Adipose tissue (tissue), 3 donors: ENCODE measurements at regions not wholly inside any gene's neighbourhood (a gene's known extent, or its start where the extent isn't known, plus 50 kb on each side); places are given as distances from the start of the nearest gene placed in this dataset.

Experiments
- H3K27ac ChIP-seq: one replicate; pipeline ENCODE4 v1.5.1; 2013; ENCODE audit warnings: low read depth, low read length
- WGBS, 3 donors: extraction: QIAGEN DNeasy Blood & Tissue Kit; methylation state at CpG; one replicate each; pipeline ENCODE4 v1.1.7; 2013; 5-methylcytosine and 5-hydroxymethylcytosine counted together
- donor health status: healthy with polysubstance abuse.
- donor health status: Bipolar disorder and iron deficiency.
- donor health status: healthy.

- 75 to 97% (median 87%) methylated on average over 2 of the region's 2 CpGs for WGBS, 3 donors
- H3K27ac ChIP-seq, result no peak overlapping the region
Observed at GRCh38 chr12:92369636-92370035, 224.0 kb upstream of the BTG1 start.

- WGBS, 3 donors, result 86 to 91% (median 86%) methylated on average over 3 of the region's 3 CpGs
- H3K27ac ChIP-seq, result no peak overlapping the region
Observed at GRCh38 chr12:92369056-92369455, 223.4 kb upstream of the BTG1 start.

DNA sequence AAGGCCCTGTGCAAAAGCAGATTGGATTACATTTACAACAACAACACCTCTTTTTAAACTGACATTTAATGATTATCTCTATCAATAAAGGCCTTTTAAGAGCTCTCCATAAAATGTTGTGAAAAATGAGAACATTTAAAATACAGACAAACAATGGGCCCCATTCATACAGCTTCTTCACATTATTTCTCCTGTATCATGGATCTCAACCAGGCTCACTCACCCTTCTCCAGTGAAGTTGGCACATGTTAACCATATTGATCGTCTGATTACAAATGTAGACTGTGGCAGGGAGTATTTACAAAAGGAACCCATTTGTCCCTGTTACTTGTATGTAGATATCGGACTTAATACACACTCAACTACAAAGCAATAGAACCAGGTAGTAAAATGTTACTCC is 220.2 kb upstream of the BTG1 start:
- 26 to 99% (median 87%) methylated on average over 2 of the region's 2 CpGs for WGBS, 3 donors
- H3K27ac ChIP-seq, result no peak overlapping the region

GRCh38 chr12:92365333-92365732 is 219.7 kb upstream of the BTG1 start:
- WGBS, 3 donors, result 95 to 99% (median 96%) methylated on average over 1 of the region's 1 CpG
- H3K27ac ChIP-seq, result no peak overlapping the region

- WGBS, 3 donors, result 26 to 68% (median 32%) methylated on average over 11 of the region's 11 CpGs
- H3K27ac ChIP-seq, result no peak overlapping the region
Observed at GRCh38 chr12:92363295-92364146, 217.9 kb upstream of the BTG1 start.

- H3K27ac ChIP-seq, result no peak overlapping the region
- 29 to 48% (median 30%) methylated on average over 3 of the region's 3 CpGs for WGBS, 3 donors
Observed at GRCh38 chr12:92362785-92363184, 217.1 kb upstream of the BTG1 start.

DNA sequence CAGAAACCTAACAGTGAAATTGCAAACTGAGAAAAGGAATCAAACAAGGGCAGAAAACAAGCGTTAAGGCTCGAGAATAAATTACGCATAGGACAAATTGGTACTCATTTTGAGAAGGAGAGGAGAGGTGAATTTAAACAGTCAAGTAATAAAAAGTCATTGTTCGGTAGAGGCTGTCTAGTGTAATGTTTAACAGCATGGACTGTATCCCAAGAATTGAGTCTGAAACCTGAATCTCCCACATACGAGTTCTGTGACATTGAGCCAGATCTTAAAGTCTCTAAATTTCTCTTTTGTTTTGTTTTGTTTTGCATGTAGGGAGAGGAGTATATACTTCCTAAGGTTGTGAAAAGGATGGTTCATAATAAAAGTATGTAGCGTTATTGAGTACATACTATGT is 216.5 kb upstream of the BTG1 start:
- 31 to 73% (median 65%) methylated on average over 6 of the region's 6 CpGs for WGBS, 3 donors
- H3K27ac ChIP-seq, result no peak overlapping the region

DNA sequence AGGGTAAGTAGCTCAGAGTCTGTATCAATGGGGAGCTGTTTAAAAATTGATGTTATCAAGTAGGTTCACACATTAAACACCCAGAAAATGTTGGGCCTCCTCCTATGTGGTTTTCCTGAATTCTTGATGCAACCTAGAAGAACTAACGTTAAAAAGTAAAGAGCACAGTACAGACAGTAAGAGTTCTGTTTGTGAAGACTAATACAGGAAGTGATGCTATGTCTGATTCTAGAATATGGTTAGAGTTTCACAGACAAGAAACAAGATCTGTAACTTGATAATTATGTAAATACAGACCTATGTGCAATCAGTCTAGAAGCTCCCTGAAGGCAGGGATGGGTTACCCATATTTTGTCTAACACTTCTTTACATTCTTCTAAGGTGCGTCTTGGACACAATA is 214.9 kb upstream of the BTG1 start:
- 72 to 96% (median 74%) methylated on average over 2 of the region's 2 CpGs for WGBS, 3 donors
- no peak overlapping the region for H3K27ac ChIP-seq

- no peak overlapping the region for H3K27ac ChIP-seq
- 90 to 93% (median 90%) methylated on average over 2 of the region's 2 CpGs for WGBS, 3 donors
Observed at GRCh38 chr12:92359581-92360209, 214.0 kb upstream of the BTG1 start.

DNA sequence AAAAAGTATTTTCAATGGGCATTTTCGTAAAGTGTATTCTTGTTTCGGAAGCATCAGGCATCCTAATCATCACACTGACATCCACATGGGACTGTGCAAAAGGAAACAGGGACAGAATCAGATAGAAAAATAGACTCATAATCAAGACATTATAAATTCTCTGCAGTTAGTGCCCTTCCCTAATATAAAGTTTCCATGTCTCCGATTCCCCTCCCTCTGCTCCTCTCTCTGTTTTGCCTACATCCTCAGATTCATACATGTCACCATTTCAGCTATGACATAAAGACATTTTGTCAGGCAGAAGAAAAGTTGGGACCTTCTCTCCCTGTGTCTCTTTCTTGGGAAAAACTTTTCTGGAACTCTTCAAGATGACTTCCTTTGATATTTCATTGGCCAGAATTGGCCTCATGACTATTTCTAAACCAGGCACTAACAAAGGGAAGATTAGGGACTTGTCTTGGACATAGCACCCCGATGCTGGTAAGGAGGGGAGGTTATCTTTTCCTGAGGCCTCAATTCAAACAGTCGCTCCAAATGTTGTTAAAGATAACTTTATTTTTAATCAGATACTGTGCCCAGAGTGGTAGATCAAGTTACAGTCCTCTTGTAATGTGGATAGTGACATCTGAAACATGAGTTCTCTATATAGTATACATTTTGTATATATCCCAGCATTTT is 212.1 kb upstream of the BTG1 start:
- no peak overlapping the region for H3K27ac ChIP-seq
- WGBS, 3 donors, result 85 to 94% (median 90%) methylated on average over 5 of the region's 5 CpGs

- 52 to 80% (median 63%) methylated on average over 2 of the region's 2 CpGs for WGBS, 3 donors
- H3K27ac ChIP-seq, result no peak overlapping the region
Observed at GRCh38 chr12:92356425-92356824, 210.8 kb upstream of the BTG1 start.

- 24 to 83% (median 79%) methylated on average over 1 of the region's 1 CpG for WGBS, 3 donors
- no peak overlapping the region for H3K27ac ChIP-seq
Observed at GRCh38 chr12:92349635-92350034, 204.0 kb upstream of the BTG1 start.

DNA sequence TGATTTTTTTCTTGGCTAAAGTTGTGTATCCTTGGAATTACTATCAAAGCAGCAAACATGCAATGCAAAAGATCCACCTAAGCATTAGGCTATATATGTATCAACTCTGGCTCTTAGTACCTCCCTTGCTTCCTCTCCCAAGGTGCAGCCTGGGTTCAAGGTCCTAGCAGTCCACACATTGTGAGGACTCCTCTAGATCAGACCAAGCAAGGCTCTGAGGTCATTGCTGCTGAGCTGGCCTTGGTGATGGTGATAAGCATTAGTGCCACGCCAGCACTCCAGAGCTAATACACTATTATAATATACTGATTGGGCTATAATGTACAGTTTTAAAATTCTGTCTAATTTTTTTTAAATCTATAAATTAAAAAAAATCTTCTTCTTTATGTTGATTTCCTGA is 196.9 kb upstream of the BTG1 start:
- 46 to 97% (median 97%) methylated on average over 1 of the region's 1 CpG for WGBS, 3 donors

DNA sequence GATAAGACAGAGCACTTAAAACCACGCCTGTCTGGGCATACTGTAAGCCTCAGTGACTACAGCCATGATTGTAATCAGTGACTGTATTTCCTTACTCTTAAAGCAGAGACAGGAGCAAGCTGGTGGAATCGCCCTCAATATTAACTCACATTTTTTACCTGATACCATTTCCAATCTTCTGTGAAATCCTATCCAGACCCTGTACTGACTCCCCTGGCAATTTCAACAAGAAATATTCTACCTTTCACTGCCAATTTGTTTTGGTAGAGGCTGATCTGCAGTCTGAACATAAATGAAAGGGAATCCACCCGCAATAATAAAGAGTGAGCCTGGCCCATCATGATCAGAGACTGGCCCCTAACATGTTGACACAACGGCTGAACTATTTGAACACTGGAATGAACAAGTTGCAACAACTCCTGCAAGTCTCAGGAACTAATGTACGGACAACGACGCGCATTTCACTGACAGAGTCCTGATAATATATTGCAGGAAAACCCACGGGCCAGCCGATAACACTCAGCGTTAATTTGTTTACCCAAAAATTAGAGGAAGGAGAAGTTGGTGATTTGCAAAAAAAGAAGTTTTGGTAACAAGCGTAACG is 195.5 kb upstream of the BTG1 start:
- H3K27ac ChIP-seq, result no peak overlapping the region
- 42 to 46% (median 45%) methylated on average over 13 of the region's 13 CpGs for WGBS, 3 donors

More for the DNA sequence above, 196.9 kb upstream of the BTG1 start:
- H3K27ac ChIP-seq, result no peak overlapping the region

DNA sequence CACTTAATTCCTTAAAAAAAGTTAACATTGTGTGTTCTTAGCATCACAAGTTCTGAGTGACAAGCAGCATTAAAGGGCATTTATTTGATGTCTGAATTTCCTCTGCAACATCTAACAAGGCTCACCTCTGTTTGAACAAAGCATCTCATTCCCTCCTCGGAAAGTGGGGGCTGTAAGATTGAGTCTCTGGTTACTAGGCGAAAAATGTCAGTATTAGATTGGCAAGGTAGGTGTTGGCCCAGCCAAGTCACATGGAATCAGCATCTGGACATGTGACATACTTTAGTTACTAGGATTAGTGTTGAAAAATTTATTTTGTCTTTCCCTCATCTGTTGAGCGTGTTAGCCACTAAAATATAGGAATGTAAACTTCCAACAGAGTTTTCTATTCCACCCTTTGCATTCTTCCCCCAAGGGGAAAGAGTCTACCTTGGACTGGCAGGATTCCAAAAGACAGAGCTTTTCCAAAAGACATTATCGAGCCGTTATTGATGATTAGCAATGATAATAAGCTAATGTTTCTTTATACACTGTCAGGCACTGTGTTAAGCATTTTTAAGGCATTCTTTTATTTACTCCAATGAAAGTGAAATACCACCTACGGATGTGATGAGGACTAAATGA is 194.9 kb upstream of the BTG1 start:
- WGBS, 3 donors, result 78 to 87% (median 79%) methylated on average over 6 of the region's 6 CpGs
- H3K27ac ChIP-seq, result no peak overlapping the region

DNA sequence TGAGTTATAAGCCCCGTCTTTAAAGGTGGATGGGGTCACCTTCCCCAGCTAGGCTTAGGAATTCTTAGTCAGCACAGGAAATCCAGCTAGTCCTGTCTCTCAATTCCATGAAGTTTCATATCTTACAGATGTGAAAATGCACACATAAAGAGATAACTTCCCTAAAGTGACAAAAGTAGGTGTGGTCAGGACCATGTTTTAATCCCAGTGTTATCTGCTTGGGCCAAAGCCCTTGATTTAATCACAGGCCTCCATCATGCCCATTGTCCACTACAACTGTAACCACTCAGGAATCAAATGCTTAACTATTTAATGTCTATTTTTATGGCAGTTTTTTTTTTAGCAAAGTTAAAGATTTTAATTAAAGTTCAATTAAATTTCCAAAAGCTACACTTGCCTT is 194.4 kb upstream of the BTG1 start:
- WGBS, 3 donors, result 73 to 92% (median 91%) methylated on average over 1 of the region's 1 CpG
- H3K27ac ChIP-seq, result no peak overlapping the region

DNA sequence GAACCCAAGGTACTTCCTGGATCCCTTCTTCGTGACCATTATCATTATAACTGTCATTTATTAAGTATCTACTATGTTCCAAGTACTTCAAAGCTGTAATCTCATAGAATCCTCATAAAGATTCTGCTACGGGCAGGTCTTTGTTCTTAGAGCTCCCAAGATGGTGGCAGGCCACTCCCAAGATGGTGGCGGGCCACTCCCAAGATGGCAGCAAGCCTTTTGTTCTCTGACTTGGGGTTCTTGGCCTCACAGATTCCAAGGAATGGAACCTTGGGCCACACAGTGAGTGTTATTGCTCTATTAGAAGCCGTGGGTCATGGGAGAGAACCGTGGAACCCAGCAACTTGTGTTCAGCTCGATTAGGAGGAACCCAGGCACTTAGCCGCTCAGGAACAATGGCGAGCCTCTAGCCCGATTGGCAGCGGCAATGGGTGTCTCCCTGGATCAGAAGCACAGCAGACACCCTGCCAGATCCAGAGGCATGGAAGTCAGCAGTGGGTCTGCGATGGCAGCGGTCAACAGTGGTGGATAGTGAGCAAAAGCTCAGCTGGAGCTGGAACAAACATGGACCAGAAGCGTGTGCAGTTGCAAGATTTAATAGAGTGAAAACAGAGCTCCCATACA is 193.7 kb upstream of the BTG1 start:
- WGBS, 3 donors, result 96% methylated on average over 13 of the region's 13 CpGs
- no peak overlapping the region for H3K27ac ChIP-seq

DNA sequence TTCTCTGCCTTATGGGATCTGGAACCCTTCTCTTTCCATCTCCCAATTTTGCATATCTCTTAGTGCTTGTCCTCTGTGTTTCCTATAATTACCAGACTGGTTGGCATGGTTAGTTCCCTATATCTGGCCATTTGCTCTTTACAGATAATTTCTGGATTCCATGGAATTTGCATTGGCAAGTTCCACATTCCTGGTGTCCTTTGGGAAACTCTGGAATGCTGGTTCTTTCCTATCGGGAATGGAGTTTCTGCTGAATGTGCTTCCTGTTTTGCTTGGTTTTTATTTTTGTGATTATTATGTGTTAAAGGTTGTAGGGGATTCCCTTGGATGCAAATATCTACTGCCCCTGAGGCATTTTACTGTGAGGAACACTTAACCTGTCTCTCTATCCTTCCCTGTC is 193.0 kb upstream of the BTG1 start:
- WGBS, 3 donors, result 41 to 70% (median 58%) methylated on average over 1 of the region's 1 CpG
- no peak overlapping the region for H3K27ac ChIP-seq
